GM12878 (cell line): ENCODE measurements at regions not wholly inside any gene's neighbourhood (a gene's known extent, or its start where the extent isn't known, plus 50 kb on each side); places are given as distances from the start of the nearest gene placed in this dataset.

Experiments used
- ATAC-seq: fragments of 200-7000 bp; cut with Tn5 transposase; 3 replicates; pipeline ENCODE4 v1.9.1; 2020; ENCODE audit warnings: mild to moderate bottlenecking, moderate library complexity
- BruUV-seq: library from RNA; stranded (reverse); fragments of 400-500 nt; replicated peaks from 2 replicates; lab custom pipeline; 2021; lab: Mats Ljungman, UMichigan
- CTCF ChIA-PET: fragments of 300-600 bp; sonication (Branson Sonifier 250); formaldehyde crosslinking; extraction: SDS; loops from one replicate; lab custom pipeline; 2021; ENCODE audit warnings: inconsistent platforms; lab: Yijun Ruan, JAX
- POLR2A ChIA-PET: fragments of 350-600 bp; formaldehyde crosslinking; extraction: SDS; loops from one replicate; lab custom pipeline; 2021; ENCODE audit warnings: inconsistent platforms; lab: Charles Lee
- RAD21 ChIA-PET: fragments of 300-600 bp; sonication (Branson Sonifier 250); formaldehyde crosslinking; loops from one replicate; lab custom pipeline; 2023; ENCODE audit warnings: antibody characterized with exemption; ENCODE audit not compliant: unreplicated experiment; lab: Charles Lee
- SMC1A ChIA-PET: fragments of 300-600 bp; sonication (Branson Sonifier 250); formaldehyde crosslinking; loops from one replicate; lab custom pipeline; 2023; ENCODE audit not compliant: unreplicated experiment, uncharacterized antibody; lab: Charles Lee
- DNase-seq: peaks from one replicate; pipeline ENCODE4 v3.0.0-alpha.2; 2011; ENCODE audit warnings: low read depth, low spot score
- FAIRE-seq: peaks from 3 replicates; lab custom pipeline; 2011; peaks lifted over from hg19 to GRCh38; lab: Jason Lieb, UNC
- H2AFZ ChIP-seq: 2 replicates; pipeline ENCODE4 v1.6.0; 2011; ENCODE audit warnings: low read depth, low read length, control low read depth; ENCODE audit not compliant: control insufficient read depth
- H3K27ac ChIP-seq: 2 replicates; pipeline ENCODE4 v1.5.1; 2011; ENCODE audit warnings: control low read depth; ENCODE audit not compliant: control insufficient read depth, insufficient read depth
- H3K27me3 ChIP-seq, 2 experiments: replicated peaks in 1 of 2; 2 replicates each; pipeline versions ENCODE4 v1.6.0 to v1.6.1; 2011; ENCODE audit warnings: low read length in 1 of 2; ENCODE audit not compliant: control insufficient read depth in 2 of 2, insufficient read depth in 2 of 2
- H3K36me3 ChIP-seq, 2 experiments: 2 replicates each; pipeline ENCODE4 v1.5.1; 2011; ENCODE audit warnings: low read length in 1 of 2; ENCODE audit not compliant: control insufficient read depth in 2 of 2, insufficient read depth in 2 of 2
- H3K4me1 ChIP-seq: 2 replicates; pipeline ENCODE4 v1.6.1; 2011; ENCODE audit warnings: mild to moderate bottlenecking, low read length, moderate library complexity, mixed read lengths; ENCODE audit not compliant: control insufficient read depth, insufficient read depth
- H3K4me2 ChIP-seq: 2 replicates; pipeline ENCODE4 v1.6.0; 2011; ENCODE audit warnings: control low read depth; ENCODE audit not compliant: control insufficient read depth, insufficient read depth
- H3K4me3 ChIP-seq: fragments of 200-600 bp; sonication (generic); 2 replicates; pipeline ENCODE4 v1.5.1; 2016
- H3K79me2 ChIP-seq: 2 replicates; pipeline ENCODE4 v1.6.0; 2011; ENCODE audit warnings: low read length; ENCODE audit not compliant: control insufficient read depth, insufficient read depth
- H3K9ac ChIP-seq: 2 replicates; pipeline ENCODE4 v1.8.0; 2011; ENCODE audit warnings: low read length, control low read depth, mixed read lengths; ENCODE audit not compliant: control insufficient read depth, insufficient read depth
- H3K9me3 ChIP-seq: replicated peaks from 3 replicates; pipeline ENCODE4 v1.5.1; 2011; ENCODE audit warnings: mild to moderate bottlenecking, low read length; ENCODE audit not compliant: control insufficient read depth, insufficient read depth
- H4K20me1 ChIP-seq: 2 replicates; pipeline ENCODE4 v1.6.0; 2011; ENCODE audit not compliant: control insufficient read depth, insufficient read depth
- BCL11A ChIP-seq: IDR thresholded peaks from 2 replicates; pipeline ENCODE4 v1.6.1; 2011; ENCODE audit warnings: low read depth, low read length
- CHD1 ChIP-seq: IDR thresholded peaks from 2 replicates; pipeline ENCODE4 v1.6.1; 2012; ENCODE audit warnings: low read depth, low read length, improper control_type of control experiment
- CTCF ChIP-seq, 3 experiments: IDR thresholded peaks in 2 of 3; conservative IDR thresholded peaks in 1 of 3; 2 replicates each; pipeline ENCODE4 v1.5.1; 2011; ENCODE audit warnings: low read depth in 3 of 3, low read length in 3 of 3, mild to moderate bottlenecking in 3 of 3, control low read depth in 2 of 3, moderate library complexity in 2 of 3, inconsistent platforms in 1 of 3, mixed read lengths in 1 of 3; ENCODE audit not compliant: control insufficient read depth in 2 of 3, insufficient read depth in 1 of 3; ENCODE audit errors: extremely low read depth in 1 of 3
- IRF4 ChIP-seq: IDR thresholded peaks from 2 replicates; pipeline ENCODE4 v1.6.1; 2011; ENCODE audit warnings: low read depth, low read length
- MYB ChIP-seq: fragments of 150-350 bp; IDR thresholded peaks from 2 replicates; pipeline ENCODE4 v1.6.1; 2014; ENCODE audit warnings: mild to moderate bottlenecking, low read depth, low read length, borderline replicate concordance
- NFIC ChIP-seq: IDR thresholded peaks from 2 replicates; pipeline ENCODE4 v1.6.1; 2012; ENCODE audit warnings: low read depth, mild to moderate bottlenecking, inconsistent platforms, low read length, moderate library complexity
- NR2C2 ChIP-seq: IDR thresholded peaks from 2 replicates; pipeline ENCODE4 v1.6.1; 2011; ENCODE audit warnings: borderline replicate concordance, low read depth; ENCODE audit not compliant: control insufficient read depth, insufficient read length
- NRF1 ChIP-seq: conservative IDR thresholded peaks from 2 replicates; pipeline ENCODE4 v1.6.1; 2011; ENCODE audit warnings: mild to moderate bottlenecking, low read depth, low read length, improper control_type of control experiment
- PRDM15 ChIP-seq: fragments of 450-650 bp; formaldehyde crosslinking; IDR thresholded peaks from 2 replicates; pipeline ENCODE4 v1.4.0; 2020; ENCODE audit warnings: mild to moderate bottlenecking, moderate library complexity
- RFX5 ChIP-seq: IDR thresholded peaks from 2 replicates; pipeline ENCODE4 v1.6.1; 2011; ENCODE audit warnings: low read depth, low read length, improper control_type of control experiment
- SMC3 ChIP-seq: IDR thresholded peaks from 2 replicates; pipeline ENCODE4 v1.6.1; 2011; ENCODE audit warnings: low read length, improper control_type of control experiment, borderline replicate concordance
- SREBF2 ChIP-seq: IDR thresholded peaks from 2 replicates; pipeline ENCODE4 v1.6.1; 2012; ENCODE audit warnings: mild to moderate bottlenecking, low read length
- SUZ12 ChIP-seq: fragments of 200-600 bp; sonication (generic); IDR thresholded peaks from one replicate; pipeline ENCODE4 v1.6.1; 2018; ENCODE audit warnings: antibody characterized with exemption, mild to moderate bottlenecking; ENCODE audit not compliant: unreplicated experiment
- USF1 ChIP-seq: IDR thresholded peaks from 2 replicates; pipeline ENCODE4 v1.6.1; 2011; ENCODE audit warnings: borderline replicate concordance, low read depth, mild to moderate bottlenecking, moderate library complexity, mixed read lengths, low read length; ENCODE audit not compliant: insufficient read depth; ENCODE audit errors: extremely low read length
- YBX1 ChIP-seq: fragments of 450-650 bp; IDR thresholded peaks from 2 replicates; pipeline ENCODE4 v1.6.1; 2016; ENCODE audit warnings: antibody characterized with exemption
- WGBS: methylation state at CpG from one replicate; pipeline ENCODE4 v1.1.6; 2016; ENCODE audit warnings: low lambda C conversion rate; ENCODE audit not compliant: insufficient replicate concordance, insufficient coverage; ENCODE audit errors: missing lambda C conversion rate; 5-methylcytosine and 5-hydroxymethylcytosine counted together
- in situ Hi-C: fragments of 300-500 bp; cut with MboI; formaldehyde crosslinking; loops from 9 replicates; pipeline ENCODE4 v1.14.3; 2018; ENCODE audit warnings: mixed read lengths
- intact Hi-C: fragments of 100-400 bp; cut with micrococcal nuclease; formaldehyde crosslinking; loops from one replicate; pipeline ENCODE4 v1.14.2; 2022; ENCODE audit not compliant: unreplicated experiment

- intact Hi-C loops (no loop called here), in situ Hi-C loops (no loop called here)
- POLR2A ChIA-PET = interaction anchor here (0.7 kb wide), 1 partner anchor 57 kb away, joined by 4 read pairs; no protein-coding TSS in a partner anchor
- no peak overlapping the region for H3K4me2 ChIP-seq
- 9% methylated on average over 8 of the region's 8 CpGs for WGBS
- no peaks in the 10 kb centered on the region for H3K27me3 ChIP-seq
- H3K79me2 ChIP-seq = no peaks in the 10 kb centered on the region
- no peaks in the 10 kb centered on the region for H3K4me1 ChIP-seq
- ATAC-seq = no peak
- CTCF ChIA-PET = interaction anchor here (0.5 to 2.4 kb wide), 2 partner anchors 12 to 1150 kb away, joined by 3 to 7 read pairs; no protein-coding TSS in a partner anchor
- no peak overlapping the region for H3K27ac ChIP-seq
- SMC1A ChIA-PET = interaction anchor here (1.5 kb wide), 1 partner anchor 20 kb away, joined by 3 read pairs; no protein-coding TSS in a partner anchor
- no peaks in the 10 kb centered on the region for H3K36me3 ChIP-seq
- DNase-seq = no peak
- H2AFZ ChIP-seq = no peak overlapping the region
- no peak overlapping the region for H3K4me3 ChIP-seq
- H3K9ac ChIP-seq = no peak overlapping the region
- no peaks in the 10 kb centered on the region for H4K20me1 ChIP-seq
- no peaks in the 10 kb centered on the region for H3K9me3 ChIP-seq
- no TSS peak for BruUV-seq
- RAD21 ChIA-PET = no interaction called here
- FAIRE-seq = no peak
- TF ChIP-seq SREBF2 (no peak), USF1 (no peak), RFX5 (no peak), CHD1 (no peak), CTCF (IDR thresholded peaks at IDR 0.05 in 2 of 3, conservative IDR thresholded peaks at IDR 0.05 in 1 of 3; ENCODE audit: control insufficient read depth in 2 of 3, extremely low read depth in 1 of 3, insufficient read depth in 1 of 3, low read depth in 3 of 3, low read length in 3 of 3) (no peak), IRF4 (no peak), NR2C2 (no peak), SMC3 (no peak), SUZ12 (no peak), MYB (no peak), YBX1 (no peak), PRDM15 (CRISPR knock-in tag) (no peak), NFIC (no peak), NRF1 (no peak), BCL11A (no peak)
Measured at GRCh38 chr16:76796416-76796815, 394.6 kb upstream of the MON1B start.
